GM12865 (cell line): ENCODE measurements at regions not wholly inside any gene's neighbourhood (a gene's known extent, or its start where the extent isn't known, plus 50 kb on each side); places are given as distances from the start of the nearest gene placed in this dataset.

ENCODE experiments used
- DNase-seq: peaks from one replicate; pipeline ENCODE4 v3.0.0; 2010; ENCODE audit warnings: low read depth
- H3K4me3 ChIP-seq: 2 replicates; pipeline ENCODE4 v1.5.1; 2011; ENCODE audit warnings: mild to moderate bottlenecking, low read depth, low read length, control low read depth
- CTCF ChIP-seq: IDR thresholded peaks from 2 replicates; pipeline ENCODE4 v1.5.1; 2011; ENCODE audit warnings: low read length, control low read depth, low read depth, inconsistent platforms; ENCODE audit not compliant: insufficient read depth; ENCODE audit errors: missing control alignments

GRCh38 chr12:77488041-77488620, 342.6 kb upstream of the NAV3 start:
- no peak for DNase-seq
- no peak overlapping the region for H3K4me3 ChIP-seq
- TF ChIP-seq CTCF, result no peak

GRCh38 chr12:77486872-77487271, 343.8 kb upstream of the NAV3 start:
- no peak for DNase-seq
- no peak overlapping the region for H3K4me3 ChIP-seq
- TF ChIP-seq CTCF, result no peak

- no peak for TF ChIP-seq CTCF
- no peak for DNase-seq
- H3K4me3 ChIP-seq, result no peak overlapping the region
Measured at GRCh38 chr12:77485961-77486854, 344.5 kb upstream of the NAV3 start.

GRCh38 chr12:77481687-77482086, 349.0 kb upstream of the NAV3 start:
- TF ChIP-seq CTCF, result no peak
- H3K4me3 ChIP-seq, result no peak overlapping the region
- DNase-seq, result no peak

- no peak for DNase-seq
- no peak overlapping the region for H3K4me3 ChIP-seq
- TF ChIP-seq CTCF, result no peak
Measured at GRCh38 chr12:77477907-77478533, 352.7 kb upstream of the NAV3 start.

GRCh38 chr12:77471801-77472200, 358.9 kb upstream of the NAV3 start:
- TF ChIP-seq CTCF, result no peak
- H3K4me3 ChIP-seq, result no peak overlapping the region
- DNase-seq, result no peak
